ENCODE measurements at regions not wholly inside any gene's neighbourhood (a gene's known extent, or its start where the extent isn't known, plus 50 kb on each side); places are given as distances from the start of the nearest gene placed in this dataset.
"Not testable (repeated sequence)": the region's sequence is repeated elsewhere in the genome, so short reads cannot be mapped to it uniquely, and the experiment has no call there.

- no peak for DNase-seq (ENCODE audit: low read depth)
Measured at GRCh38 chrX:109782994-109783700, 50.1 kb upstream of the ACSL4 start.

DNA sequence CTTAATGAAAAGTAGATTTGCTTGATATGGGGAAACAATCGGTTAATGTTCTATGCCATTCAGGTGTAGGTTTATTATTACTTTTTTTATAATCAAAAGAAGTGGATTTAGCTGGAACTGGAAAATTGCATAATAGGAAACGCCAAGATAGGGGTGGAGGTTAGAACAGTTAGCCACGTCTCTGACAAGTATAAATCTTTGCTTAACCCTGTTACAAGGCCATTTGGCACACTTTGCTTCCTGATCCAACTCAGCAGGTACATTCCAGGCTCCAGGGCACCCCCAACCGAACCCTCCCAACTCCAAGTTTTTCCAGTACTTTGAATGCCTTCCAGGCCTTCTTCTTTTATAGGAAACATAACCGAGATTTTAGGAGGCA is 50.6 kb upstream of the ACSL4 start:
- DNase-seq (ENCODE audit: low read depth), result no peak

- DNase-seq (ENCODE audit: low read depth), result no peak
Measured at GRCh38 chrX:109785053-109785452, 52.0 kb upstream of the ACSL4 start.

DNA sequence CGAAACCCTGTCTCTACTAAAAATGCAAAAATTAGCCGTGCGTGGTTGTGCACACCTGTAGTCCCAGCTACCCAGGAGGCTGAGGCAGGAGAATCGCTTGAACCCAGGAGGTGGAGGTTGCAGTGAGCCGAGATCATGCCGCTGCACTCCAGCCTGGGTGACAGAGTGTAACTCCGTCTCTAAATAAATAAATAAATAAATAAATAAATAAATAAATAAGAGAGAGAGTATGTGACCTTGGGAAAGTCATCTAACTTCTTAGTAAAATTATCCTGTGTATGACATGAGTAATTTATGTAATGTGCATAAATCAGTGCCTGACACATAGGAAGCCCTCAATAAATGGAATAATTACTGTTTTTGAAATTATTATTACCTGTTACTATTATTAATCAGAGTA is 57.5 kb upstream of the ACSL4 start:
- not testable (repeated sequence) for DNase-seq (ENCODE audit: low read depth)

DNA sequence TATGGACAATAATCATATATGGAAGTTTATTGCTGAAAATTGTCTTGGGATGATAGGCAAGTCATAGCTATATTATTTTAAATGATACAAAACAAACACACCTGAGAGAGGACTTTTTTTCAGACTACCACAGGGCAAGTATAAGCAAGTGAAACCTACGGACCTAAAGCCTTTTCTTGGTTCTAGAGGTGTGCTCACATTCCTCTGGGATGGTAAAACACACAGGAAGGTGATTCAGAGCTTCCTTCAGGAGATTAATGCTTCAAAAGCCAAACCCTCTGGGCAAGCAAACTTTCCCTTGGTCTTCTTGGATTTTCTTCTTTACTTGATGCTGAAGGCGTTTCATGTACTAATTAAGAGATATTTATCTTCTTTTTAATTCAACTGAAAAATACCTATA is 60.1 kb upstream of the ACSL4 start:
- DNase-seq (ENCODE audit: low read depth), result no peak

DNA sequence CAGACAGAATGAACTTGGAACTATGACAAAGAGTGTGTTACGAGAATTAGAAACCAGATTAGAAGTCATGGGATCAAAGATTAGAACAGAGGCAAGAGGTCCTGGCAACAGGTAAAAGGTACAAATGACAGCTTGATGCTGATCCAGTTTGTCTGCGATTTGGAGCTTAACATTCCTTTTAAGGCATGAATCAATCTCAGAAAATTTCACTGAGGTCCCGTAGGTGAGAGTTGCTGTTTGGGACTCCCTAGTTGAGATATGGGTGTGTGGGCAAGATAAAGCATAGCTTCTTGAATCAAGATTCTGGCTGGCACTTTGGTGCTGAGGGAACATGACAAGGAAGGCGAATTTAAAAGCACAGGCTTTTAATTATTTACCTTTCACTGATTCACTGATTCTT is 62.6 kb upstream of the ACSL4 start:
- no peak for DNase-seq (ENCODE audit: low read depth)

- DNase-seq (ENCODE audit: low read depth), result no peak
Measured at GRCh38 chrX:109797311-109797975, 64.4 kb upstream of the ACSL4 start.

GRCh38 chrX:109812236-109812635 is 79.2 kb upstream of the ACSL4 start:
- DNase-seq (ENCODE audit: low read depth), result no peak

DNA sequence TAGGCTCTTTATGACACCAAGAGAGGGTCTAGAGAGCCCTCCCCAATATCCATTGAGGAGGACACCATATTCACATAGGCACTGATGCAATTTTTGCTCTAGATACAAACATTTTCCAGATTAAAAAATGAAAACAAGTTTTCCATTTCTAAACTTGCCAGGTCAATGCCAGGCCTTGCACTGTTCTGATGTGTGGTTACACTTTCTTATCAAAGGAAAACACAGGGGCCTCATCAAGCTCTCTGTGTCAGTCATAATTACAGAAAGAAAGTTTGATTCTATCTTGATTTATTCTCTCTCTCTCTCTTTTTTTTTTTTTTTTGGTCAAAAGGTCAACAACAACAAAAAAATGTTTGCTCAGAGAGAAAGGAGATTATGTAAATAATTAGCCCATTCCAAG is 80.2 kb upstream of the ACSL4 start:
- no peak for DNase-seq (ENCODE audit: low read depth)

DNA sequence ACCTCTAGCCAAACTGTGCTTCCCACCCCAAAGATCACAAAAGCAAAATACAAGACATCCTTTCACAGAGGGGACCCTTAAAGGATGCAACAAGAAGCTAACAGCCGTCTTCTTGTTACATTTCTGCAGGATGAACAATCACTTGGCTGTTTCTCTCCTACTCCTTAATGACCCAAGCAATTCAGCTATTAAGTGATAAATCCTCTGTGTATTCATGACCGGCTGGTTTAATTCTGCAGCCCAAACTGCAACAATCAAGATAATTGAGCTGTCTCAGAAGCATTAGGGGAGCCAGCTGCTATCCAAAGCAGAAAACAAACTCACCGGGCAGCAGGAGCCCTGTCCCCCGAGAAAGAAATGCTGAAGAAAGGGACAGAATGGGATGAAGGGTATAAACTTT is 85.9 kb upstream of the ACSL4 start:
- no peak for DNase-seq (ENCODE audit: low read depth)

- no peak for DNase-seq (ENCODE audit: low read depth)
Measured at GRCh38 chrX:109822861-109823260, 89.8 kb upstream of the ACSL4 start.

DNA sequence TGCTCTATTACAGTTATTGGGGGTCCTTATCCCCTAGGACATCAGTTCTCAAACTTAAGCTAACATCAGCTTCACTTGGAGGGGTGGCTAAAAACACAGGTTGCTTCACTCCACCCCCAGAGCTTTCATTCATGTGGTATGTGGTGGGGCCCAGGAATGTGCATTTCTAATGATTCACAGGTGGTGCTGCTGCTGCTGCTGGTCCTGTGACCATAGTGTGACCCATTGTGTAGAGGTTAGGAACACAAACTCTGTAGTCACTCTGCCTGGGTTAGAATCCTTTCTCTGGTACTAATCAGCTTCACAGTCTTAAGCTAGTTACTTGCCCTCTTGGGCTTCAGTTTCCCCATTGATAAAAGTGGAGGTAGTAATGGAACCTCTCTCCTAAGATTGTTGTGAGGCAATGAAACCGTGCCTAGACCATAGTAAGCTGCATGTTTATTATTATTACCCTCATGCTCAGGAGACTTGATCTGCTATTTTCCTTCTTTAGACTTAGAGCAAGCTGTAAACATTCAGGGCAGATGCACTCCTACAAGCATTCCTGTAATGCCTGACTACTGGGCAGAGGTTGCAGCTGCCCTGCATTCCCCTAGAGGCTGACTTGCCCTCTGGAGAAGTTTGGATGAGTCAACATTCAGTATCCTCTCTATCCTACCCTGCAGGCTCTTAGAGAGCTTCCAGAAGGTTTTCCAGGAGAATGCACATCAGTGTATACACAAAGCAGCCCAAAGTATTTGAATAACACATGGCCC is 94.1 kb upstream of the ACSL4 start:
- no peak for DNase-seq (ENCODE audit: low read depth)

GRCh38 chrX:109827772-109828171 is 94.7 kb upstream of the ACSL4 start:
- no peak for DNase-seq (ENCODE audit: low read depth)

GRCh38 chrX:109830157-109830703 is 97.2 kb upstream of the ACSL4 start:
- no peak for DNase-seq (ENCODE audit: low read depth)

GRCh38 chrX:109830704-109831206 is 97.7 kb upstream of the ACSL4 start:
- DNase-seq (ENCODE audit: low read depth), result no peak

DNA sequence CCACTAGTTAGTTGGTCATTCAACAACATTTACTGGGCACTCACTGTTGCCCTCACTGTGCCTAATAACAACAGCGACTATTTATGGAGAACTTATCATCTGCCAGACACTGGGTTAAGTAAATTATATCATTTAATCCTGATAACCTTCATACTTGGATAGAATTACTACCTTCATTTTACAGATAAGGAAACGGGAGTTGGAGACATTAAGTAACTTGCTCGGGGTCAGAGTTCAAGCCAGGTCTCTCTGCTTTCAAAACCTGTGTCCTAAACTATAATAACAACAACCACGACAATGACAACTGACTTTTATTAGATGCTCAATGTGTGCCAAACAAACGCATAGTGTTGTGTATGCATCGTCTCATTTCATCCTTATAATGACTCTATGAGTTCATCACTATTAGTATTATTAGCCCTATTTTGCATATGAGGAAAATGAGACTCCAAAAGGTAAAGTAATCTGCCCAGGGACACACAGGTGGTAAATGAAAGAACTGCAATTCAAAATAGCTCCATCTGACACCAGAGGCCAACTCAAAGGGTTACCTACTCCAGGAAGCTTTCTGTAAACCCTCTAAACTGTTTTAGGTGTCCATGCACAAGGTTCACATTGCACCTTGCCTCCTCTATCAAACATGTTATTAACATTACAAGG is 98.4 kb upstream of the ACSL4 start:
- no peak for DNase-seq (ENCODE audit: low read depth)

- no peak for DNase-seq (ENCODE audit: low read depth)
Measured at GRCh38 chrX:109839694-109840567, 106.9 kb upstream of the ACSL4 start.

GRCh38 chrX:109840585-109840984 is 107.5 kb upstream of the ACSL4 start:
- no peak for DNase-seq (ENCODE audit: low read depth)

DNA sequence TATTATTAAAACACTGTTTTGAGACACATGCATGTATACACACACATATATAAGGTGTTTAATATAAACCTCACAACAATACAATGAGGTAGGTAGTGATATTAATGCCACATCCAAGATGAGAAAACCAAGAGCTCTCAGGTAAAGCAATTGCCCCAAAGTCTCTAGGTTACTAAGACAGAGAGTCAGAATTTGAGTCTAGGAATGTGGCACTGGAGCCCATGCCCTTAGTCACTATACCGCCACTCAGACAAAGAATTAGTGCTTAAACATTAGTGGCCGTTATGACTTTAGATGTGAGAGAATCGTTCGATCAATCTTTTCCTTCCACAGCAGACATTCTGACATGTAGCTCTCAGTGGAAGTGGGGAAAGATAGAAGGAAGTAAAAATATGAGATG is 108.2 kb upstream of the ACSL4 start:
- DNase-seq (ENCODE audit: low read depth), result no peak

GRCh38 chrX:109841869-109842579 is 109.0 kb upstream of the ACSL4 start:
- no peak for DNase-seq (ENCODE audit: low read depth)

DNA sequence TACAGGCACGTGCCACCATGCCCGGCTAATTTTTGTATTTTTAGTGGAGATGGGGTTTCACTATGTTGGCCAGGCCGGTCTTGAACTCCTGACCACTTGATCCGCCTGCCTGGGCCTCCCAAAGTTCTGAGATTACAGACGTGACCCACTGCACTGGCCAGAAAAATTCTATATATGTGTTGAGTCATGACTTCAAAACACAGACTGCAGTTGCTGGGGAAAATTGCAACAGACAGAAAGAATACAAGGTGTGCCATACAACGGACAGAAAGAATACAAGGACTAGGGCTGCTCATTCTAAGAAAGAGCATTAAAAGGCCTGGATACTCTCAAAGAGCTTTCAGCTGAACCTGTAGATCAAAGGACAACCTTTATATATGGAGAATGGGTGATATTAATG is 109.6 kb upstream of the ACSL4 start:
- DNase-seq (ENCODE audit: low read depth), result no peak

Measured in stimulated activated CD8-positive, alpha-beta memory T cell treated with anti-CD3 and anti-CD28 coated beads, Interleukin-7, amount 100 ng/mL, for 24 hours (primary cell).